Astrocyte (in vitro differentiated cells and primary cell): ENCODE measurements at regions not wholly inside any gene's neighbourhood (a gene's known extent, or its start where the extent isn't known, plus 50 kb on each side); places are given as distances from the start of the nearest gene placed in this dataset.

Experiments used
- EZH2 ChIP-seq: IDR thresholded peaks from 2 replicates; pipeline ENCODE4 v1.6.1; 2012; ENCODE audit warnings: mild to moderate bottlenecking, low read length, inconsistent platforms; ENCODE audit not compliant: insufficient read depth
- TF ChIP-seq, protein P1 (sequence below): IDR thresholded peaks from 2 replicates; pipeline ENCODE4 v1.5.1; 2011; ENCODE audit warnings: low read depth, mild to moderate bottlenecking, inconsistent platforms, low read length, moderate library complexity; ENCODE audit not compliant: insufficient read depth

DNA sequence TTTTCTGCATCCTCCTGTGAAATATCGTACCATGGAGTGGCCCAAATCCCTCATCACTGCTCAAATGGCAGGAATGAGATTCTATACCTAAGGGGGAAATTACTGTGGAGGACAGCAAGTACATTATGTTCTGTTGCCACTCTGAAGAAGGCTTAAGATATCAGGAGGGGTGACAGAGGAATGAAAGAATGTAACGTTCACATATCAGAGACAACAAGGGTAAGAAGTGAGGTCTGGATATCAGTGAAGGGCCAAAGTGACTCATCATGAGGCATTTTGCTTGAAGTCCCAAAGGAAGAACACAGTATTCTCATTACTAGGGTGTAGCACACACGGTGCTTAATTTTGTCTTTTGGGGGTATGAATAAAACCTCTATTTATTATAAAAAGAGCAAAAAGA lies 71.5 kb upstream of the SLC13A1 start:
- TF ChIP-seq, protein P1, sequence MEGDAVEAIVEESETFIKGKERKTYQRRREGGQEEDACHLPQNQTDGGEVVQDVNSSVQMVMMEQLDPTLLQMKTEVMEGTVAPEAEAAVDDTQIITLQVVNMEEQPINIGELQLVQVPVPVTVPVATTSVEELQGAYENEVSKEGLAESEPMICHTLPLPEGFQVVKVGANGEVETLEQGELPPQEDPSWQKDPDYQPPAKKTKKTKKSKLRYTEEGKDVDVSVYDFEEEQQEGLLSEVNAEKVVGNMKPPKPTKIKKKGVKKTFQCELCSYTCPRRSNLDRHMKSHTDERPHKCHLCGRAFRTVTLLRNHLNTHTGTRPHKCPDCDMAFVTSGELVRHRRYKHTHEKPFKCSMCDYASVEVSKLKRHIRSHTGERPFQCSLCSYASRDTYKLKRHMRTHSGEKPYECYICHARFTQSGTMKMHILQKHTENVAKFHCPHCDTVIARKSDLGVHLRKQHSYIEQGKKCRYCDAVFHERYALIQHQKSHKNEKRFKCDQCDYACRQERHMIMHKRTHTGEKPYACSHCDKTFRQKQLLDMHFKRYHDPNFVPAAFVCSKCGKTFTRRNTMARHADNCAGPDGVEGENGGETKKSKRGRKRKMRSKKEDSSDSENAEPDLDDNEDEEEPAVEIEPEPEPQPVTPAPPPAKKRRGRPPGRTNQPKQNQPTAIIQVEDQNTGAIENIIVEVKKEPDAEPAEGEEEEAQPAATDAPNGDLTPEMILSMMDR: no peak
- TF ChIP-seq EZH2: no peak
